ENCODE measurements at regions not wholly inside any gene's neighbourhood (a gene's known extent, or its start where the extent isn't known, plus 50 kb on each side); places are given as distances from the start of the nearest gene placed in this dataset.

DNA sequence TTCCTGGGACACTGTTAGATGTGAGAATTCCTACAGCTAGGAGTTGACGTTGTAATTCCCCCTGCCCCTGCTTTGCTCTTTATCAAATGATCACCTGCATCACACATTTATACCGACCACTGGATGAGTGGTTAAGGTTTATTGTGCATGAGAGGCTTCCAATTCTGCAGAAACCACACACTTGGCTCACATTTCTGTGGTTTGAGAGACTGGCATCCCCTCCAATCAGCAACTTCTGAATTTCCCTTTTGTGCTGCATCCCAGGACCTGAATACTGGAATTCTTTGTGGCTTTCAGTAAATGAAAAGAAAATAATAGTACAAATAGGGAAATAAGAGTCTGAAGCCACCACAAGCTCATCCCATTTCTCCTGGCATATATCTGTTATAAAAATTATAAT is 628.7 kb upstream of the PIK3C3 start:
- peak; percentile 83 for DNase-seq

DNA sequence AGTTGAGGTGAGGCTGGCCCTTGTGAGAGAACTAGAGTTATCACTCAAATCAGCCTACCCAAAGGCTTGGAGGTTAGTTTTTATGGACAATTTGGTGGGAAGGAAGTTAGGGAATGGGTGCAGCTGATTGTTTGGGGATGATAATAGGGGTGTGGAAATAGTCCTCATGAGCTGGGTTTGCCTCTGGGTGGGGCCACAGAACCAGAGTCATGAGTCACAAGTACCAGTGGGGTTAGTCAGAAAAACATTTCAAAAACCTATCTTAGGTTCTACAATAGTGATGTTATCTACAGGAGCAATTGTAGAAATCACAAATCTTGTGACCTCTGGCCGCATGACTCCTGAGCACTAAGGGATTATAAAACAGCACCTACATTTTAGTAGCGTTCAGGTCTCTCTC is 630.1 kb upstream of the PIK3C3 start:
- DNase-seq = peak; percentile 59

- peak; percentile 69 for DNase-seq
Measured at GRCh38 chr18:41324020-41324791, 630.8 kb upstream of the PIK3C3 start.

DNA sequence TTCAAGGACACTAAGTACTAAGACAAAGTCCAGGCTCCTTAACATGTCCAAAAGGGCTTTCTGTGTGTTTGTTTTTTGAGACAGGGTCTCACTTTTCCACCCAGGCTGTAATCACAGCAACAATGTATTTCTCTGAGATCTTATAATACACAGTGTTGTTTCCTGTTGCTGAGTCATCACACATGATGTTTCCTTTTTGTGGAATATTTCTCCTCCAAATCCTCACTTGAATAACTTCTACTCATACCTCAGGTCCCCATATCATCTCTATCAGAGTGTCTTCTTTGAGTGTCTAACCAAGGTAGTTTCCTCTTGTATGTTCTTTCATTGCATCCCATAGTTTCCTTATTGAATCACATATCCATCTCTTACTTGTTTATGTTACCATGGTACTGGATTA is 632.0 kb upstream of the PIK3C3 start:
- DNase-seq = peak; percentile 35

DNA sequence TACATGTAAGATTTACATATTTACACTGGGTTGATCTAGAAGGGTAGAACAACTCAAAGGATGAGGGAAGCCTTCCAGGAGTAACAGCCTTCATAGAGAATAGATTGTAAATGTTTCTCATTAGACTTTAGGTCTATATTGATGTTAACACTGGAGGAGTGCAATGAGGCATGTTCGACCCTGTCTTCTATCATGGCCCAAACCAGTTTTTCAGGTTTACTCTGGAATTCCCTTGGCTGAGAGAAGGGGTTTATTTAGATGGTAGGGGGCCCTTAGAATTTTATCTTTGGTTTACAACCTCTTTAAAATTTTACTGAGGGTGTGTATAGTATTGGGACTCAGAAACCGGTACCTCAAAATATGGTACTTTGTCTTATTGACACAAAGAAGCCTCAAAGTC is 634.9 kb upstream of the PIK3C3 start:
- DNase-seq = no peak

DNA sequence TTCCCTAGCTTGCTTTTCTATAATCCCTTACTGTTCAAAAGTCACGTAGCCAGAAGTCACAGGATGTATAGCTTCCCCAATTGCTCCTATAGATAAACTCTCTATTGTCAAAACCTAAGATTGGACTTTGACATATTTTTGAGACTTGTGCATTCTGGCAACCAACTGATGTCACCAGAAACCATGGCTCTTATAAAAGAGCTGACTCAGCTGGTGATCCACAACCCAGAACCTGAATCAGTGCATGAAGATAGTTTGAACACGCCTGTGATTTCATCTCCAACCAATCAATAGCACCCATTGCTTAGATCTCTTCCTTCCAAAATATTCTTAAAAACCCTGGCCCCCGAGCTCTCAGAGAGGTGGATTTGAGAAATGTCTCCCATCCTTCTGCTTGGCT is 639.9 kb upstream of the PIK3C3 start:
- DNase-seq = no peak

DNA sequence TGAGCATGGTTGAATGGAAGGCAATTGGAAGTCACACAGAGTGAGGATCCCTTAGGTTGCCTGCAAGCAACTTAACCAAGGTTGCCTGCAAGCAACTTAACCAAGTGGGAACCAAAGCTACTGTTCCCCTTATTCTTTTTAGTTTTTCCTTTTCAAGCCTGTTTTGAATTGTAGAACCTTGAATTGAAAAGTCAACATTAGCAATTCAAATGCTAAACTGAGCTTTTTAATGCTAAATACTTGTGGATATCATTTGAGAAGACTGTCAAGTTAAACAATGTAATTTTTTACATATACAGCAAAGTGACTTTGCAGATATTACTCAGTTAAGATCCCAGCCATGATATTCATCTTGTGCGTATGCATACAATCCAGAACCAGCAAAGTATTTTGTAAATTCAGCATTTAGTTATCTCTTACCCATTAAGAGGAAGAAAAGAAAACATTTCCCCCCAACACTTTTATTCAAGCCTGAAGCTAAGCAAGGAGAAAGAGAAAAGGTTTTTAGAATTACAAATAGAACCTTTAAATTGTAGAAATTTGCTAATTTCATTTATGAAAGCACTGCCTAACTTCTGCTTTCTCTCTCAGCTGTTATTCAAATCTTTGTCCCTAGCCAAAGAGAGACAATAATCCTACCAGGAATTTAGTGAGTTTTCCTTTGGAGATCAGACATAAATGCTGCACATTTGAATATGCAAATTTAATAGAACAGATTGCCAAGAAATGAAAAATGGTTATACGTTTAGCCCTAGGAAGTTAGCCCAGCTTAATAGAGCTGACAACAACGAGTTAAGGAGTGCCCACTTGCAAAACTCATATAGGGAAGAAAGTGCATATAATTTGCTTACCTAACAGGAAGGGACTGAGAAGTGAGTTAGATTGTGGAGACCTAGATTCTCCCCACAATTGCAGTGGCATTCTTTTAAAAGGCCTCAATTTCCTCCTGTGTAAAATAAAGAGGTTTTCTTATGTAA is 643.2 kb upstream of the PIK3C3 start:
- DNase-seq = no peak

DNA sequence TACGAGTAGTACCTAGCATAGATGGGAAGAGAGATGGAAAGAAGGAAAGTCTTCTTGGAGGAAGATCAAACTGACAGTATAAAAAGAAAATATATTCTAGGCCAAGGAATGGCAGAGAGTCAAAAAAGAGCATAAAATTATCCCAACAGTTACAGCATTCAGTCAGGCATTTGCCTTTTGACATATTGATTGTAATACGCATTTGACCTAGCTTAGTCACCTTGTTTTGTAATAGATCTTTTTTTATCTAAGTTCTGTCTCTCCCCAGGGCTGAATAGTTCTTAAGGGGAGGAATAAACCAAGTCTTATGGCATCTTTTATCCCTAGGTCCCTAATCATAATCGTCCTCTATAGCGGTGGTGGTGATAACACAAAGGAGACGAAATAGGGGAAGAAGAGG is 657.3 kb upstream of the PIK3C3 start:
- no peak for DNase-seq

DNA sequence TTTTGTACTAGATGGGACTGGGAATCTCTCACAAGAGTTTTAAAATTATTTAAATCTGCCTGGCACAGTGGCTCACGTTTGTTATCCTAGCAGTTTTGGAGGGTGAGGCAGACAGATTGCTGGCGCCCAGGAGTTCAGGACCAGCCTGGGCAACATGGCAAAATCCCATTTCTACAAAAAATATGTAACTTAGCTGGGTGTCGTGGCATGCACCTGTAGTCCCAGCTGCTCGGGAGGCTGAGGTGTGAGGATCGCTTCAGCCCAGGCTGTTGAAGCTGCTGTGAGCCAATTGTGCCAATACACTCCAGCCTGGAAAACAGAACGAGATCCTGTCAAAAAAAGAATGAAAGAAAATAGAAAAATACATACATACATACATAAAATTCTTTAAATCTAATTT is 685.7 kb upstream of the PIK3C3 start:
- DNase-seq = no peak

DNA sequence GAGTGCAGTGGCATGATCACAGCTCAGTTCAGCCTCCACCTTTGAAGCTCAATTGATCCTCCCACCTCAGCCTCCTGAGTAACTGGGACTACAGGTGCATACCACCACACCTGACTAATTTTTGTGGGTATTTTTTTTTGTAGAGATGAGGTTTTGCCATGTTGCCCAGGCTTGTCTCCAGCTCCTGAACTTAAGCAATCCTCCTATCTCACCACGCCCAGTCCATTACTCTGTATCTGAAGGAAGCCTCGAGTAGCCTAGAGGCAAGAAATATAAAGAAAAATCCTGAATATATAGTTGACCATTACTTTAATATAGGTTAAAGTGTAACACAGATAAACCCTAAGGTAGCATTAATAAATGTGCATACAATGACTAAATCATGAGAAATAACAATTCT is 686.8 kb upstream of the PIK3C3 start:
- DNase-seq = no peak

GRCh38 chr18:41266616-41267015 is 688.4 kb upstream of the PIK3C3 start:
- DNase-seq = peak; percentile 50

DNA sequence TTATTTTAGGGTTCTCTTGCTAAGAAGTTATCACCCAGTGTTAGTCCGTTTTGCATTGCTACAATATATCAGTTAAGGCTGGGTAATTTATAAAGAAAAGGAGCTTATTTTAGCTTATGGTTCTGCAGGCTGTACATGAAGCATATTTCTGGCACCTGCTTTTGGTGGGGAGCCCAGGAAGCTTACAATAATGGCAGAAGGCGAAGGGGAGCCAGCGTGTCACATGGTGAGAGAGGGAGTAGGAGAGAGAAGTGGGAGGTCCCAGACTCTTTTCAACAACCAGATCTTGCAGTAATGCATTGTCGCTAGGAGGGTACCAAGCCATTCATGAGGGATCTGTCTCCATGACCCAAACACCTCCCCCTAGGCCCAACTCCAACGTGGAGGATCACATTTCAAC is 688.8 kb upstream of the PIK3C3 start:
- no peak for DNase-seq

GRCh38 chr18:41265047-41265446 is 690.0 kb upstream of the PIK3C3 start:
- DNase-seq = peak; percentile 57

DNA sequence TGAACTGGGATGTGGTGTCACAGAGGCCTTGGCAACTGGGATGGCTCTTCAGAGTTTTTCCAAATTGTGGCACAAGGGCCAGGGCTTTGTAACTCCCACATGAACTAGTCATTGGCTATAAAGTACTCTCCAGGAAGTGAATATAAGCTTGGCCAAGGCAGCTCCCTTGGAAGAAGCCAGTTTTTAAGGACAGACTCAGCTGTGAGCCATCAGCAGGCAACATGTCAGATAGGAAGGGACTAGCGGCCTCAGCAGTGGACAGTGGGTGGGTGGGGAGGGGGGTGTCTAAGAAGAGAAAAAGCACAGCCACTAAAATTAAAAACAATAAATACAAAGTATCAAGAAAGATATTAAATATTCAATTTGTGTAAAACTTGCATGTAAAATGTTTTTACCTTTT is 691.1 kb upstream of the PIK3C3 start:
- DNase-seq = no peak

GRCh38 chr18:41262688-41263087 is 692.3 kb upstream of the PIK3C3 start:
- DNase-seq = no peak

- DNase-seq = no peak
Measured at GRCh38 chr18:41244591-41245037, 710.4 kb upstream of the PIK3C3 start.

DNA sequence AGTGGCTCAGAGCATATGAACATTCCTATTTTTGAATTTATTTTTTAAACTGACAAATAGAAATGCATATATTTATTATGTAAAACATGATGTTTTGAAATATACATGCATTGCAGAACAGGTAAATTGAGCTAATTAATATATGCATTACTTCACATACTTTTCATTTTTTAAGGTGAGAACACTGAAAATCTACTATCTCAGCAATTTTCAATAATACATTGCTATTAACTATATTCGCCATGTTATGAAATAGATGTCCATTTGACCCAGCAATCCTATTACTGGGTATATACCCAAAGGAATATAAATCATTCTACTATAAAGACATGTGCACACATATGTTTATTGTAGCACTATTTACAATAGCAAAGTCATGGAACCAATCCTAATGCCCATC is 717.7 kb upstream of the PIK3C3 start:
- no peak for DNase-seq

- no peak for DNase-seq
Measured at GRCh38 chr18:41231681-41232080, 723.4 kb upstream of the PIK3C3 start.

GRCh38 chr18:41227993-41228392 is 727.0 kb upstream of the PIK3C3 start:
- peak; percentile 15 for DNase-seq

- no peak for DNase-seq
Measured at GRCh38 chr18:41226911-41227310, 728.1 kb upstream of the PIK3C3 start.

GRCh38 chr18:41226186-41226585 is 728.8 kb upstream of the PIK3C3 start:
- peak; percentile 88 for DNase-seq

- no peak for DNase-seq
Measured at GRCh38 chr18:41216341-41217003, 738.6 kb upstream of the PIK3C3 start.

DNA sequence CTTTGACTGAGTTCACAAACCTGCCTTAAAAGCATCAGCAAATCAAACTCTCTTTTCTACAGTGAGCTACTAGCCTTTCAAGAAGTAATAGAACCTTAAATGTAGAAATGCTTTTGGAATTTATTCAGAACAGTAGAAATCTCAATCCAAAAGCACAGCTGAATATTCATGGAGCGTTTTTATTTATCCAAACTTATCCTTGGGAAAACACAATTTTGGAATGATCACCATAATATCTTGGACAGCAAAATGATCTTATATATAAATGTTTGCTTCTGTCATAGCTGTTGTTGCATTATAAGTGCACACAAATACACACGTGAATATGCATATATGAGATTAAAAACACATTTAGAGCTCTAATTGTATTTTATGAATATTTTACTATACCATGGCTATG is 747.3 kb upstream of the PIK3C3 start:
- DNase-seq = no peak
